ENCODE measurements at regions not wholly inside any gene's neighbourhood (a gene's known extent, or its start where the extent isn't known, plus 50 kb on each side); places are given as distances from the start of the nearest gene placed in this dataset.
"Not testable (repeated sequence)": the region's sequence is repeated elsewhere in the genome, so short reads cannot be mapped to it uniquely, and the experiment has no call there.

DNA sequence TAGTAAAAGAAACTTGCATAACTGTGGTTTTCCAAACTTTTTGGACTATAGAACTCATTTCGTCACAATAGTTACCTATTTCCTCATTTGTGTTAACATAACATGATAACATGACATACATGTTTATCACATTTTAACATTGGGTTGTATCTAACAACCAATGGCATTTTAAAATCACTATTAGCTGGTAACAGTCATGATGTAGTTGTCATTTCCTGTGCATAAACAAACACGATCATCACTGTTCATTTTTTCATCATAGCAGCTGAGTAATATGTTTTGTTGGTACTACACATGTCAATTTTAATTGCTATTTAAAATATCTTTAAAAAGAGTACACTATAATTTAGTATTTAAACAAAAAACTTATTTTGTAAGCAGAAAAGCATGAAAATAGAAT is 402.4 kb downstream of the SATB2 start:
- Mint-ChIP-seq H3K27me3 (ENCODE audit: unreplicated experiment) (no peaks in the 10 kb centered on the region), H3K9me3 (ENCODE audit: unreplicated experiment) (peaks cover 10% of the 10 kb centered on the region), H3K27ac (ENCODE audit: unreplicated experiment) (no peak overlapping the region), H3K36me3 (ENCODE audit: unreplicated experiment) (no peaks in the 10 kb centered on the region), H3K4me1 (ENCODE audit: unreplicated experiment) (no peaks in the 10 kb centered on the region), H3K4me3 (ENCODE audit: unreplicated experiment) (no peak overlapping the region)
- DNase-seq (ENCODE audit: extremely low spot score, unreplicated experiment): no peak
- TF ChIP-seq, protein P1, sequence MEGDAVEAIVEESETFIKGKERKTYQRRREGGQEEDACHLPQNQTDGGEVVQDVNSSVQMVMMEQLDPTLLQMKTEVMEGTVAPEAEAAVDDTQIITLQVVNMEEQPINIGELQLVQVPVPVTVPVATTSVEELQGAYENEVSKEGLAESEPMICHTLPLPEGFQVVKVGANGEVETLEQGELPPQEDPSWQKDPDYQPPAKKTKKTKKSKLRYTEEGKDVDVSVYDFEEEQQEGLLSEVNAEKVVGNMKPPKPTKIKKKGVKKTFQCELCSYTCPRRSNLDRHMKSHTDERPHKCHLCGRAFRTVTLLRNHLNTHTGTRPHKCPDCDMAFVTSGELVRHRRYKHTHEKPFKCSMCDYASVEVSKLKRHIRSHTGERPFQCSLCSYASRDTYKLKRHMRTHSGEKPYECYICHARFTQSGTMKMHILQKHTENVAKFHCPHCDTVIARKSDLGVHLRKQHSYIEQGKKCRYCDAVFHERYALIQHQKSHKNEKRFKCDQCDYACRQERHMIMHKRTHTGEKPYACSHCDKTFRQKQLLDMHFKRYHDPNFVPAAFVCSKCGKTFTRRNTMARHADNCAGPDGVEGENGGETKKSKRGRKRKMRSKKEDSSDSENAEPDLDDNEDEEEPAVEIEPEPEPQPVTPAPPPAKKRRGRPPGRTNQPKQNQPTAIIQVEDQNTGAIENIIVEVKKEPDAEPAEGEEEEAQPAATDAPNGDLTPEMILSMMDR (IDR thresholded peaks at IDR 0.05): no peak

DNA sequence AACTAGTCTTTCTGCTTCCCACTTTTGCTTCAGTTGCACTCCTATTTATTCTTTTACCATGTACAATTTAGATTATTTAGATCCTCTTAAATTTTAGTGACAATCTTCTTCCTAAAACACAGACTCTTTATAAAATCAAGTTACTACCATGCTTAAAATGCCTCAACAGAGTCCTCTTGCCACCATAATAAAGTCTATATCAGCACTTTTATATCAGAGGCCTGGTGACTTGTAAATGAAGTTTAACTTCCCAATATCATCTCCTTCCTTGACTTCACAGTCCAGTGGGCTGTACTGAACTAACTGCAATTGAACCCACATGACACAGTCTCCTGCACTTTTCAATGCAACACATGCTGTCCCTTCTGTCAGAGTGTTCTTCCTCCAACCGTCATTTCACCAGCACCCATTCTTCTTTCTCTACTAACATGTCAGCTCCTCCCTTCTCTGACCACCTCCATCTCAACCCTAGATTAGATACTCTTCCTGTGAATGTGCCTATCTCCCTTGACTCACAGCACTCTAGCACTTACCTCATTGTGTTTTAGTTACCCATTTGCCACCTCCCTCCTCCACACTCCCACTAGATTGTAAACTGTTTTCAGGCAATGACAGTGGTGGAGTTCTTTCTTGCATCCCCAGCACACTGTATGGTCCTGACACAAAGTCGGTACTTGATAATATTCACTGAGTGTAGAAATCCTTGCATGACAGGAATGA is 414.9 kb downstream of the SATB2 start:
- H3K27me3 Mint-ChIP-seq (ENCODE audit: unreplicated experiment): peaks cover 2% of the 10 kb centered on the region
- TF ChIP-seq, protein P1 (IDR thresholded peaks at IDR 0.05): no peak
- no peak overlapping the region for H3K27ac Mint-ChIP-seq (ENCODE audit: unreplicated experiment)

DNA sequence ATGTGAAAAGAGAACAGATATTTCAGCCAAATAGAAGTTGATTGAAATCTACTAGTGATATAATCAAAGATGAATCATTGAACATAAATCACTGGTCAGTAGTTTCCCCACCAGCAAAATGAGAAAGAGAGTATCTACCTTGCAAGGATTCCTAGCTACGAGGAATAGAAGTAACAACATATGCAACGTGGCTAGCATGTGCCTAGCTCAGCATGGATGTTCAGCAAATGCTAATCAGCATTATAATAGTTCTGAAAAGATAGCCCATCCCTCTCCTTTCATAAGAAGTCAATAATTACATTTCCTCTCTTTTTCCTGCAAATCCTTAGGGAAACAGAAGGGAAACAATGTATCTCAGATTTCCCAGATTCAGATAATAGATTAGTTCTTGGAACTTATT is 417.2 kb downstream of the SATB2 start:
- no peak for DNase-seq (ENCODE audit: extremely low spot score, unreplicated experiment)
- Mint-ChIP-seq H3K27ac (ENCODE audit: unreplicated experiment) (no peak overlapping the region), H3K4me3 (ENCODE audit: unreplicated experiment) (no peak overlapping the region), H3K9me3 (ENCODE audit: unreplicated experiment) (no peaks in the 10 kb centered on the region), H3K36me3 (ENCODE audit: unreplicated experiment) (no peaks in the 10 kb centered on the region), H3K27me3 (ENCODE audit: unreplicated experiment) (peaks cover 2% of the 10 kb centered on the region), H3K4me1 (ENCODE audit: unreplicated experiment) (no peaks in the 10 kb centered on the region)
- TF ChIP-seq, protein P1 (IDR thresholded peaks at IDR 0.05): no peak

More for the DNA sequence above, 414.9 kb downstream of the SATB2 start:
- Mint-ChIP-seq H3K4me1 (ENCODE audit: unreplicated experiment) (no peaks in the 10 kb centered on the region), H3K36me3 (ENCODE audit: unreplicated experiment) (no peaks in the 10 kb centered on the region), H3K4me3 (ENCODE audit: unreplicated experiment) (no peak overlapping the region), H3K9me3 (ENCODE audit: unreplicated experiment) (no peaks in the 10 kb centered on the region)
- DNase-seq (ENCODE audit: extremely low spot score, unreplicated experiment): no peak

DNA sequence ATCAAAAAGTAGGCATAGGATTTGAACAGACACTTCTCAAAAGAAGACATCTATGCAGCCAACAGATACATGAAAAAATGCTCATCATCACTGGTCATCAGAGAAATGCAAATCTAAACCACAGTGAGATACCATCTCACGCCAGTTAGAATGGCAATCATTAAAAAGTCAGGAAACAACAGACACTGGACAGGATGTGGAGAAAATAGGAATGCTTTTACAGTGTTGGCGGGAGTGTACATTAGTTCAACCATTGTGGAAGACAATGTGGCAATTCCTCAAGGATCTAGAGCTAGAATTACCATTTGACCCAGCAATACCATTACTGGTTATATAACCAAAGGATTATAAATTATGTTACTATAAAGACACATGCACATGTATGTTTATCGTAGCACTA is 424.0 kb downstream of the SATB2 start:
- not testable (repeated sequence) for H3K4me3 Mint-ChIP-seq (ENCODE audit: unreplicated experiment); DNase-seq (ENCODE audit: extremely low spot score, unreplicated experiment); H3K9me3 Mint-ChIP-seq (ENCODE audit: unreplicated experiment); H3K27ac Mint-ChIP-seq (ENCODE audit: unreplicated experiment); H3K27me3 Mint-ChIP-seq (ENCODE audit: unreplicated experiment); H3K4me1 Mint-ChIP-seq (ENCODE audit: unreplicated experiment); H3K36me3 Mint-ChIP-seq (ENCODE audit: unreplicated experiment)

DNA sequence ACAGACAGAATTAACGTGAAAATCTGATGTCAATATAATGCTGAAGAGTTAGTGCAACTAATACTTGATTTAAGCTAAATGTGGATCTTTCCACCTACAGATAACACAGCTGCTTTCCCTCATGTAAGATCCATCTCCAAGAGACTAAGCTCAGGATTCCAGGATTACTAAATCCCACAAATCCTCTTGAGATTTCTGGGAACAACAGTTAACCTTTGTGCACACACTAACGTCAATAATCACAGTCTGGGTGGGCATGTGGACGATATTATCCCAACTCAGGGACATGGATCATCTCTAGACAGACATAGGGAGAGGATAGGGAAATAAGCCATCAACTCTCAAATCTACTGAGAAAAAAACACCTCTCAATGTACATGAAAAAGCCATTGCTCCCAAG is 432.6 kb downstream of the SATB2 start:
- no peak overlapping the region for H3K27ac Mint-ChIP-seq (ENCODE audit: unreplicated experiment)
- no peak for DNase-seq (ENCODE audit: extremely low spot score, unreplicated experiment)

More for the DNA sequence above, 432.6 kb downstream of the SATB2 start:
- Mint-ChIP-seq H3K4me3 (ENCODE audit: unreplicated experiment) (no peak overlapping the region), H3K36me3 (ENCODE audit: unreplicated experiment) (no peaks in the 10 kb centered on the region), H3K9me3 (ENCODE audit: unreplicated experiment) (no peaks in the 10 kb centered on the region), H3K27me3 (ENCODE audit: unreplicated experiment) (no peaks in the 10 kb centered on the region), H3K4me1 (ENCODE audit: unreplicated experiment) (no peaks in the 10 kb centered on the region)
- TF ChIP-seq, protein P1 (IDR thresholded peaks at IDR 0.05): no peak

Measured in osteocyte (in vitro differentiated cells).